ENCODE measurements at regions not wholly inside any gene's neighbourhood (a gene's known extent, or its start where the extent isn't known, plus 50 kb on each side); places are given as distances from the start of the nearest gene placed in this dataset.

GRCh38 chr1:220398238-220398637, 126.0 kb upstream of the RAB3GAP2 start:
- no peak for TF ChIP-seq CTCF (IDR thresholded peaks at IDR 0.05; ENCODE audit: control extremely low read depth, extremely low read depth, low read depth, missing control alignments)
- no peak for DNase-seq (ENCODE audit: extremely low spot score)
- CTCF ChIA-PET: no interaction called here
- POLR2A ChIA-PET: no interaction called here

- CTCF ChIA-PET: interaction anchor here (1.1 to 1.7 kb wide), 3 partner anchors 20 to 342 kb away, joined by 3 read pairs; no protein-coding TSS in a partner anchor
- POLR2A ChIA-PET: no interaction called here
- no peak for TF ChIP-seq CTCF (IDR thresholded peaks at IDR 0.05; ENCODE audit: control extremely low read depth, extremely low read depth, low read depth, missing control alignments)
- no peak for DNase-seq (ENCODE audit: extremely low spot score)
These were observed 119.2 kb upstream of the RAB3GAP2 start for GRCh38 chr1:220391491-220391890.

GRCh38 chr1:220389634-220390033, 117.4 kb upstream of the RAB3GAP2 start:
- DNase-seq (ENCODE audit: extremely low spot score): no peak
- ChIA-PET CTCF (interaction anchor here (1.3 kb wide), 1 partner anchor 9 kb away, joined by 4 read pairs; no protein-coding TSS in a partner anchor), POLR2A (no interaction called here)
- no peak for TF ChIP-seq CTCF (IDR thresholded peaks at IDR 0.05; ENCODE audit: control extremely low read depth, extremely low read depth, low read depth, missing control alignments)

- ChIA-PET POLR2A (no interaction called here), CTCF (interaction anchor here (1.5 kb wide), 1 partner anchor 22 kb away, joined by 3 read pairs; no protein-coding TSS in a partner anchor)
- DNase-seq (ENCODE audit: extremely low spot score): no peak
- no peak for TF ChIP-seq CTCF (IDR thresholded peaks at IDR 0.05; ENCODE audit: control extremely low read depth, extremely low read depth, low read depth, missing control alignments)
These were observed 114.4 kb upstream of the RAB3GAP2 start for GRCh38 chr1:220386494-220387195.

- no peak for DNase-seq (ENCODE audit: extremely low spot score)
- ChIA-PET POLR2A (no interaction called here), CTCF (interaction anchor here (1.0 kb wide), 1 partner anchor 12 kb away, joined by 3 read pairs; no protein-coding TSS in a partner anchor)
- TF ChIP-seq CTCF (IDR thresholded peaks at IDR 0.05; ENCODE audit: control extremely low read depth, extremely low read depth, low read depth, missing control alignments): no peak
These were observed 112.9 kb upstream of the RAB3GAP2 start for GRCh38 chr1:220385158-220385557.

GRCh38 chr1:220382994-220383393, 110.7 kb upstream of the RAB3GAP2 start:
- DNase-seq (ENCODE audit: extremely low spot score): no peak
- no peak for TF ChIP-seq CTCF (IDR thresholded peaks at IDR 0.05; ENCODE audit: control extremely low read depth, extremely low read depth, low read depth, missing control alignments)
- ChIA-PET CTCF (interaction anchor here (0.9 to 1.9 kb wide), 4 partner anchors 11 to 87 kb away, joined by 3 to 7 read pairs (median 4); no protein-coding TSS in a partner anchor), POLR2A (no interaction called here)
